Tibial nerve (tissue), 4 donors: ENCODE measurements at regions not wholly inside any gene's neighbourhood (a gene's known extent, or its start where the extent isn't known, plus 50 kb on each side); places are given as distances from the start of the nearest gene placed in this dataset.
"Not testable (repeated sequence)": the region's sequence is repeated elsewhere in the genome, so short reads cannot be mapped to it uniquely, and the experiment has no call there.

Experiments used
- EP300 ChIP-seq, 2 donors: sonication (generic); formaldehyde crosslinking; IDR thresholded peaks; one replicate each; pipeline ENCODE4 v1.6.1; 2017; ENCODE audit warnings: antibody characterized with exemption in 2 of 2, mild to moderate bottlenecking in 1 of 2
- POLR2A ChIP-seq, 2 donors: fragments of 450-650 bp; IDR thresholded peaks; one replicate each; pipeline ENCODE4 v1.6.1; 2017; ENCODE audit warnings: antibody characterized with exemption in 2 of 2, mild to moderate bottlenecking in 2 of 2, moderate library complexity in 2 of 2
- TF ChIP-seq, protein P1 (sequence below), 5 experiments: fragments of 200-600 bp in 3 of 5; fragments of 450-650 bp in 2 of 5; sonication (generic) in 3 of 5; IDR thresholded peaks; one replicate each; pipeline ENCODE4 v1.5.1; 2016 to 2019; ENCODE audit warnings: antibody characterized with exemption in 5 of 5, mild to moderate bottlenecking in 3 of 5, moderate library complexity in 2 of 5

- TF ChIP-seq, protein P1, sequence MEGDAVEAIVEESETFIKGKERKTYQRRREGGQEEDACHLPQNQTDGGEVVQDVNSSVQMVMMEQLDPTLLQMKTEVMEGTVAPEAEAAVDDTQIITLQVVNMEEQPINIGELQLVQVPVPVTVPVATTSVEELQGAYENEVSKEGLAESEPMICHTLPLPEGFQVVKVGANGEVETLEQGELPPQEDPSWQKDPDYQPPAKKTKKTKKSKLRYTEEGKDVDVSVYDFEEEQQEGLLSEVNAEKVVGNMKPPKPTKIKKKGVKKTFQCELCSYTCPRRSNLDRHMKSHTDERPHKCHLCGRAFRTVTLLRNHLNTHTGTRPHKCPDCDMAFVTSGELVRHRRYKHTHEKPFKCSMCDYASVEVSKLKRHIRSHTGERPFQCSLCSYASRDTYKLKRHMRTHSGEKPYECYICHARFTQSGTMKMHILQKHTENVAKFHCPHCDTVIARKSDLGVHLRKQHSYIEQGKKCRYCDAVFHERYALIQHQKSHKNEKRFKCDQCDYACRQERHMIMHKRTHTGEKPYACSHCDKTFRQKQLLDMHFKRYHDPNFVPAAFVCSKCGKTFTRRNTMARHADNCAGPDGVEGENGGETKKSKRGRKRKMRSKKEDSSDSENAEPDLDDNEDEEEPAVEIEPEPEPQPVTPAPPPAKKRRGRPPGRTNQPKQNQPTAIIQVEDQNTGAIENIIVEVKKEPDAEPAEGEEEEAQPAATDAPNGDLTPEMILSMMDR (IDR thresholded peaks at IDR 0.05): not testable (repeated sequence)
- not testable (repeated sequence) for TF ChIP-seq POLR2A, EP300 (IDR thresholded peaks at IDR 0.05)
Measured at GRCh38 chr7:76862241-76862640, 169.9 kb downstream of the SPDYE17 start.
